ENCODE measurements at regions not wholly inside any gene's neighbourhood (a gene's known extent, or its start where the extent isn't known, plus 50 kb on each side); places are given as distances from the start of the nearest gene placed in this dataset.

DNA sequence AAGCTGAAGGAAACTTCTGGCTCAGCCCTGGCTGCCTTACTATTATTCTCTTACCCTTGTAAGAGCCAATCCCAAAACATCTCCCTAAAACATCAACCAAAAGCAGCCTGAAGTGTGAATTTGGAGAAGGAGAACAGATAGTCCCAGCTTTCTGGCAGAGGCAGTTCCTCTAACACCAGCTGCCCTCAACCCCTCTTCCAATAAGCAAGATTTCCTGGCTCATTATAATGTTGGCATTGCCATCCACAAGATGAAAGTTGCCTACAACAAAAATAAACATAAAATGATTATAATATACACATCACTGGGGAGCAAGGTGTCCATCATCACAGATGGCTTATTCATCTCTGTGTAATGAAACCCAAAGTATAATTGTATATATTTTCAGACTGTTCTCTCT is 352.5 kb upstream of the CCDC196 start:
- TF ChIP-seq, protein P1, sequence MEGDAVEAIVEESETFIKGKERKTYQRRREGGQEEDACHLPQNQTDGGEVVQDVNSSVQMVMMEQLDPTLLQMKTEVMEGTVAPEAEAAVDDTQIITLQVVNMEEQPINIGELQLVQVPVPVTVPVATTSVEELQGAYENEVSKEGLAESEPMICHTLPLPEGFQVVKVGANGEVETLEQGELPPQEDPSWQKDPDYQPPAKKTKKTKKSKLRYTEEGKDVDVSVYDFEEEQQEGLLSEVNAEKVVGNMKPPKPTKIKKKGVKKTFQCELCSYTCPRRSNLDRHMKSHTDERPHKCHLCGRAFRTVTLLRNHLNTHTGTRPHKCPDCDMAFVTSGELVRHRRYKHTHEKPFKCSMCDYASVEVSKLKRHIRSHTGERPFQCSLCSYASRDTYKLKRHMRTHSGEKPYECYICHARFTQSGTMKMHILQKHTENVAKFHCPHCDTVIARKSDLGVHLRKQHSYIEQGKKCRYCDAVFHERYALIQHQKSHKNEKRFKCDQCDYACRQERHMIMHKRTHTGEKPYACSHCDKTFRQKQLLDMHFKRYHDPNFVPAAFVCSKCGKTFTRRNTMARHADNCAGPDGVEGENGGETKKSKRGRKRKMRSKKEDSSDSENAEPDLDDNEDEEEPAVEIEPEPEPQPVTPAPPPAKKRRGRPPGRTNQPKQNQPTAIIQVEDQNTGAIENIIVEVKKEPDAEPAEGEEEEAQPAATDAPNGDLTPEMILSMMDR (IDR thresholded peaks at IDR 0.05 in 8 of 11, conservative IDR thresholded peaks at IDR 0.05 in 3 of 11): no peak
- TF ChIP-seq POLR2A (IDR thresholded peaks at IDR 0.05): no peak
- no peak for TF ChIP-seq POLR2AphosphoS5 (IDR thresholded peaks at IDR 0.05)
